NCI-H2171 (cell line): ENCODE measurements at regions not wholly inside any gene's neighbourhood (a gene's known extent, or its start where the extent isn't known, plus 50 kb on each side); places are given as distances from the start of the nearest gene placed in this dataset.

Experiments used
- DNase-seq: peaks from one replicate; lab custom pipeline; 2025; lab: John Stamatoyannopoulos, UW

GRCh38 chr1:212225871-212226302 is 59.3 kb upstream of the PPP2R5A start:
- DNase-seq = no peak

GRCh38 chr1:212226467-212226866 is 58.7 kb upstream of the PPP2R5A start:
- DNase-seq = no peak

- no peak for DNase-seq
These were observed 57.1 kb upstream of the PPP2R5A start for GRCh38 chr1:212228076-212228475.

GRCh38 chr1:212228591-212229119 is 56.6 kb upstream of the PPP2R5A start:
- no peak for DNase-seq

- DNase-seq = no peak
These were observed 55.6 kb upstream of the PPP2R5A start for GRCh38 chr1:212229654-212230053.

GRCh38 chr1:212230329-212230728 is 54.9 kb upstream of the PPP2R5A start:
- no peak for DNase-seq

- no peak for DNase-seq
These were observed 53.8 kb upstream of the PPP2R5A start for GRCh38 chr1:212231372-212231771.

- no peak for DNase-seq
These were observed 53.1 kb upstream of the PPP2R5A start for GRCh38 chr1:212232090-212232489.

GRCh38 chr1:212233321-212233720 is 51.9 kb upstream of the PPP2R5A start:
- DNase-seq = no peak

GRCh38 chr1:212234431-212235395 is 50.5 kb upstream of the PPP2R5A start:
- no peak for DNase-seq
